GM19025 (cell line): ENCODE measurements at regions not wholly inside any gene's neighbourhood (a gene's known extent, or its start where the extent isn't known, plus 50 kb on each side); places are given as distances from the start of the nearest gene placed in this dataset.
"Not testable (repeated sequence)": the region's sequence is repeated elsewhere in the genome, so short reads cannot be mapped to it uniquely, and the experiment has no call there.

Experiments used
- ATAC-seq: cut with Tn5 transposase; IDR thresholded peaks from one replicate; pipeline ENCODE4 v1.9.1; 2021; ENCODE audit warnings: mild to moderate bottlenecking, low read depth, moderate library complexity; ENCODE audit not compliant: unreplicated experiment

- no peak for ATAC-seq
Observed at GRCh38 chr7:12927635-12928434, 240.4 kb downstream of the ARL4A start.

DNA sequence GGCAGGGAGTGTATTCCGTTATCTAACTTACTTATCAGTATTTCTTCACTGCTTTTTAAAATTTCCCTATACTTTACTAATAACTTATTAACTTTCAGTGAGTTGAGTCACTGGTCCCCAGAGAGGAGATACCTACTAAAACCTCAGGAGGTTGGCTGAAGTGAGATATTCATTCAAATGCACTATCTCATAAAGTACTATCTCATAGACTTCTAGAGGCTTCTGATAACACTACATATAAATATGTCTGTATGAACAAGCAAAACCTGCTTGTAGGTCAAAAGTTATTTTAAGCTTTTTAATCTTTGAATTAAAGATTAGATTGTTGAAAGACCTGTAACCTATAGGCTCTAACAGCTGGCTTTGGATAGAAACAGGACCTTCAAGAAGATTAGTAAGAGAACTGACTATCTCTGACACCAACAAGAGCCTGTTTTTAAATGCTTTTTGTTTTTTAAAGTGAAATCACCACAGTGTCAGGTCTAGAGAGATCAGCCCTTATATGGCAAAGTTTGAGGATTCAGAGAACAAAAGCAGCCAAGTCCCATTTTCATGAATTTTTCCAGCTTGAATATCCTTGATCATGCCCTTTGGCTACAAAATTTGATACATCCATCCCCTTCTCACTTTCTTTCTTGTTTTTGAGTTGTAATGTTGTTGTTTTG is 242.2 kb downstream of the ARL4A start:
- peak; percentile 76 for ATAC-seq

GRCh38 chr7:12930534-12930933 is 243.1 kb downstream of the ARL4A start:
- ATAC-seq, result no peak

DNA sequence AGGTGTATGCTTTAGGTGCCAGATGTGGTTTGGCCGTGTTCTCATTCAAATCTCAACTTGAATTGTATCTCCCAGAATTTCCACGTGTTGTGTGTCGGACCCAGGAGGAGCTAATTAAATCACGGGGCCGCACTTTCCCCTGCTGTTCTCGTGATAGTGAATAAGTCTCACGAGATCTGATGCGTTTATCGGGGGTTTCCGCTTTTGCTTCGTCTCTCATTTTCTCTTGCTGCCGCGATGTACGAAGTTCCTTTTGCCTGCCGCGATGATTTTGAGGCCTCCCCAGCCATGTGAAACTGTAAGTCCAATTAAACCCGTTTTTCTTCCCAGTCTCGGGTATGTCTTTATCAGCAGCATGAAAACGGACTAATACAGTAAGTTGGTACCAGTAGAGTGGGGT is 244.0 kb downstream of the ARL4A start:
- not testable (repeated sequence) for ATAC-seq

- no peak for ATAC-seq
Observed at GRCh38 chr7:12939694-12940093, 252.3 kb downstream of the ARL4A start.

- ATAC-seq, result no peak
Observed at GRCh38 chr7:12941512-12941911, 254.1 kb downstream of the ARL4A start.

DNA sequence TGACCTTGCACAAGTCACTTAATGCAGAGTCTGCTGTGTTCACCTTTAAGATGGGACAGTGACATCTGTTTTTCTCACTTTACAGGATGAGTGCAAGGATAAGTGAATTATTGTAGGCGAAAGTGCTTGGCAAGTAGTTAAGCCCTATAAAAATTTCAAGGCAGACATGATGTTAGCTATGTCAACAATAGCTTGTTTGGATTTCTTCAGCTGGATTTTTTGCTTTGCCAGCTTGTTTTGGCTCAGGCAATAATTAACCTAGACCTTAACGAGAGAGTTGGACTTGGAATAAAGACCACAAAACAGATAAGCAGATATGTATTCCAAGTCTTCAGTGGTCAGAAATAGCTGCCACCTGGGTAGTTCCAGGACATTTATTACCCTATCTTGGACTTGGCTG is 255.2 kb downstream of the ARL4A start:
- ATAC-seq, result no peak

DNA sequence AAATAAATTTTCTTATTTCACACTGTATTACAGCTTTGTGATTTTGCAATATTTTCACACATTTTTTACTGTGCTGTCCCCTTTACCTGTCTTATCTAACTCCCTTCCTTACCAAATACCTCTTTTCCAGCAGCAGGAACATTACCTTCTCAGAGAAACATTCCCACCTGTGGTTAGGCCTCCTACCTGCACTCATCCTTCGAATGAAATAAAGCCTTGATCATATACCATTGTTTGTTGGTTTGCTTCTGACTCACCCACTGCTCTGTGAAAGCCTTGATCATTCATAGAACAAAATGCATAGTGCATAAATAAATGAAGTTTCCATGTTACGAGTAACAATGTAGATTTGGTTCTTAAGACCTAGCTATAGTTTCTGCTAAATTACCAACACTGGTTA is 256.3 kb downstream of the ARL4A start:
- no peak for ATAC-seq

GRCh38 chr7:12945901-12946300 is 258.5 kb downstream of the ARL4A start:
- no peak for ATAC-seq

DNA sequence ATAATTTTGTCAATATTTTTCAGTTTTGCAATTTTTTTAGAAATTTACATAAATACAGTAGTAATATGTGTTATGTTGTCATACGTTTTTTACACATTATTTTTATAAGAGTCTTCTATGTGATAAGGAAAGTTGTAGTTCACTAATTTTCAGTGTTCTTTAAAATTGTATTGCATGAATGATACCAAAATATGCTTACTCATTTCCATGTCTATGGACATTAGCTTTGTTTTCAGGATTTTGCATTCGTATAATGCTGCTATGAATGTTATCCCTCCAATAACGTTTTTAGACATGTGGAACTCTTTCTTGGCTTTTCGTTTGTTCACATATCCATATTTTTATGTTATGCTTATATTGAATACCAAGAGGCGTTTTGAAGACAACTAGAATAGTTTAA is 260.0 kb downstream of the ARL4A start:
- ATAC-seq, result no peak

- no peak for ATAC-seq
Observed at GRCh38 chr7:12949060-12949931, 261.9 kb downstream of the ARL4A start.

DNA sequence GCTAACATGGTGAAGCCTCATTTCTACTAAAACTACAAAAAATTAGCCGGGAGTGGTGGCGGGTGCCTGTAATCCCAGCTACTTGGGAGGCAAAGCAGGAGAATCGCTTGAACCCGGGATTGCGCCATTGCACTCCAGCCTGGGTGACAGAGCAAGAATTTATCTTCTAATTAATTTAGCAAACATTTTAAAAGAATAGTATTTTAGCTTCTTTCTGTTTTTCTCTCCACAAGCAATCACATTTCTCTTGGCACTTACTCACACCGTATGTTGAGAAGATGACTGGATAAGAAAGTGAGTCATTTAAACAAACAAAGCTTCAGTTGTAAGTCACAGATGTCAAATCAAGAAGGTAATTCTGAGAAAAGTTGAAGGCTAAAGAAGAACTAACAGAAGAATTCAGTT is 264.0 kb downstream of the ARL4A start:
- ATAC-seq, result no peak

- no peak for ATAC-seq
Observed at GRCh38 chr7:12954380-12955033, 267.1 kb downstream of the ARL4A start.

DNA sequence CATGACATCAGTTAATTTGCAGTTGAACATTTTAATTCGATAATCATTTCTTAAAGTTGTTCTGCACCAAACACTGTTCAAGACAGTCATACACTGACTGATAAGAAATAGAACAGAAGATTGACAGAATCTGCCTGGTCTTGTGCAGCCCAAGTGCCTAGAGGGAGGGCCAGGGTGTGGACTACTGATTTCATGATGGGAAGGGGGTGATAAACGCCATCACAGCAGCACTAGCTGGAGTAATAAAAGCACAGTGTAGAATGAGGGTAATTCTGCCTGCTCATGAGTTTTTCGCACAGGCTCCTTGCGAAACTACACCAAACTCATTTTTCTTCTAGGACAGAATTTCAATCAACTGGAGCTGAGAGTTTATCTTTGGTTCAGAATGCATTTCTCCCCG is 270.1 kb downstream of the ARL4A start:
- no peak for ATAC-seq

GRCh38 chr7:12961910-12962480 is 274.6 kb downstream of the ARL4A start:
- ATAC-seq, result no peak

- ATAC-seq, result no peak
Observed at GRCh38 chr7:12963435-12963834, 276.0 kb downstream of the ARL4A start.

- ATAC-seq, result no peak
Observed at GRCh38 chr7:12964836-12965235, 277.4 kb downstream of the ARL4A start.

- no peak for ATAC-seq
Observed at GRCh38 chr7:12965767-12966166, 278.3 kb downstream of the ARL4A start.

DNA sequence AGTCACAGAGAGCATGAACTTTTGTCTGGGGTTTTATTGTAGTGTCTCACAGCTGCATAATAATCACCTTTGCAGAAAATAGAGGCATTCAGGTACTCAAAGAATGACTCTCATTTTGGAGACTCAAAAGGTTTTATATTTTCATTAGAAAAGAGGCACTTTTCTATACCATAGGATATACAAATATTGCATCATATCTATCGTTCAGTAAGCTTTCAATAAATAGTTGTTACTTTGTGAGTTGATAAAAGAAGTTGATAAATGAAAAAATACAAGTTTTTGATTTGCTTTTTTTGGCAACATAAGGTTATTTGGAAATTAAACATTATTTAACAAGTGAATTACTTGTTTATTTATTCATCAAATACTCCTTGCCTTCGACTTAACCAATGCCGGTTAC is 279.9 kb downstream of the ARL4A start:
- no peak for ATAC-seq

DNA sequence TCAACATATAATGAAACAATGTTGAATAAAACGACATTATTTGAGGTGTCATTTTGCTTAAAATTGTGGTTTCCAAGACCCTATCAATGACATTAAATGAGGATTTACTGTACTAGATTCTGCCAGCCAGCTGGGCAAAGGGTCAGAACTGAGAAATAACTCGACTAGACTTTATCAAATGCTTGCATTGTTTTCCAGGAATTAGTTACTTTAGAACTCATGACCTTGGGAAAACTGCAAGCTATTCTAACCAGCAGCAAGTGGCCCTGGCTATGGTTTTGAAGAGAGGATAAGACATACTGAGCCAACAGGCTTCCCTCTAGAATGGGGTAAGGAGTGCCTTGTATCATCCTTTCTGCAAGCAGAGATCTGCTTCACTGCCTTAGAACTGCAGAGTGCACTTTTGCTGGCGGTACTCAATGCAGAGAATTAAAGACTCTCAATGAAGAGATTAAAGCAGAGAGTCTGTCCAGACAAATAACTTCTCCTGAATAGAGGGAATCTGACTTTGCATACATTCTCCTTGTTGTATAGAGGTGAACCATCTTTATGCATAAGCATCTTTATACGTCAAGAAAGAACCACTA is 281.5 kb downstream of the ARL4A start:
- ATAC-seq, result no peak
